Activated CD4-positive, alpha-beta T cell treated with anti-CD3 and anti-CD28 coated beads for 24 hours (primary cell): ENCODE measurements at regions not wholly inside any gene's neighbourhood (a gene's known extent, or its start where the extent isn't known, plus 50 kb on each side); places are given as distances from the start of the nearest gene placed in this dataset.
"Not testable (repeated sequence)": the region's sequence is repeated elsewhere in the genome, so short reads cannot be mapped to it uniquely, and the experiment has no call there.

ENCODE experiments used
- DNase-seq, 2 donors: peaks; one replicate each; pipeline ENCODE4 v3.0.0-alpha.2; 2020; ENCODE audit warnings: low read depth in 2 of 2

- DNase-seq, result no peak
These were observed 110.0 kb upstream of the MEF2A start for GRCh38 chr15:99455789-99456160.

- no peak for DNase-seq
These were observed 101.6 kb upstream of the MEF2A start for GRCh38 chr15:99464137-99464536.

GRCh38 chr15:99466701-99467337 is 99.0 kb upstream of the MEF2A start:
- no peak for DNase-seq

- DNase-seq, result no peak
These were observed 98.5 kb upstream of the MEF2A start for GRCh38 chr15:99467338-99467720.

- no peak for DNase-seq
These were observed 97.8 kb upstream of the MEF2A start for GRCh38 chr15:99467853-99468464.

GRCh38 chr15:99470204-99470603 is 95.6 kb upstream of the MEF2A start:
- DNase-seq, result not testable (repeated sequence)

GRCh38 chr15:99472416-99473145 is 93.2 kb upstream of the MEF2A start:
- DNase-seq, result no peak

- no peak for DNase-seq
These were observed 91.5 kb upstream of the MEF2A start for GRCh38 chr15:99473981-99474906.

- DNase-seq, result no peak
These were observed 90.7 kb upstream of the MEF2A start for GRCh38 chr15:99474909-99475753.

- no peak for DNase-seq
These were observed 89.9 kb upstream of the MEF2A start for GRCh38 chr15:99475754-99476412.

- DNase-seq, result no peak
These were observed 89.2 kb upstream of the MEF2A start for GRCh38 chr15:99476413-99477222.

- DNase-seq, result no peak
These were observed 87.9 kb upstream of the MEF2A start for GRCh38 chr15:99477791-99478471.

GRCh38 chr15:99478977-99479376 is 86.8 kb upstream of the MEF2A start:
- DNase-seq, result no peak

- DNase-seq, result no peak
These were observed 85.6 kb upstream of the MEF2A start for GRCh38 chr15:99480016-99480810.

- no peak for DNase-seq
These were observed 84.5 kb upstream of the MEF2A start for GRCh38 chr15:99481113-99481950.

- no peak for DNase-seq
These were observed 83.9 kb upstream of the MEF2A start for GRCh38 chr15:99481951-99482230.

- DNase-seq, result no peak
These were observed 82.8 kb upstream of the MEF2A start for GRCh38 chr15:99482993-99483392.
